K562 (cell line): ENCODE measurements at regions not wholly inside any gene's neighbourhood (a gene's known extent, or its start where the extent isn't known, plus 50 kb on each side); places are given as distances from the start of the nearest gene placed in this dataset.

Source experiments
- ATAC-seq: fragments of 200-7000 bp; cut with Tn5 transposase; 3 replicates; pipeline ENCODE4 v1.9.1; 2020; ENCODE audit warnings: moderate library complexity
- BruUV-seq: library from RNA; stranded (reverse); fragments of 400-500 nt; replicated peaks from 2 replicates; lab custom pipeline; 2021; lab: Mats Ljungman, UMichigan
- CTCF ChIA-PET: fragments of 300-600 bp; formaldehyde crosslinking; extraction: SDS; loops from one replicate; lab custom pipeline; 2021; ENCODE audit warnings: low intra/inter-chr PET ratio; lab: Yijun Ruan, JAX
- POLR2A ChIA-PET: fragments of 300-600, 350-650 bp; sonication (Branson Sonifier 250); formaldehyde crosslinking; extraction: SDS; loops from one replicate; lab custom pipeline; 2021; ENCODE audit warnings: antibody characterized with exemption, inconsistent platforms; lab: Yijun Ruan, JAX
- DNase-seq, 4 experiments: peaks; one replicate each; pipeline versions ENCODE4 v3.0.0 to v3.0.0-alpha.2; 2011 to 2018; ENCODE audit warnings: low spot score in 3 of 4, mixed read lengths in 3 of 4; ENCODE audit errors: extremely low read depth in 1 of 4
- FAIRE-seq: peaks from 2 replicates; lab custom pipeline; 2011; peaks lifted over from hg19 to GRCh38; lab: Jason Lieb, UNC
- H2AFZ ChIP-seq: 2 replicates; pipeline ENCODE4 v1.6.0; 2011; ENCODE audit warnings: low read depth, low read length, control low read depth, inconsistent platforms
- H3K27ac ChIP-seq: fragments of 200-600 bp; 3 replicates; pipeline ENCODE4 v1.8.0; 2011; ENCODE audit warnings: low read depth, mild to moderate bottlenecking, control low read depth, inconsistent platforms, low read length, moderate library complexity, mixed read lengths; ENCODE audit errors: extremely low read depth
- H3K27me3 ChIP-seq, 2 experiments: fragments of 300-600 bp in 1 of 2; 2 replicates in 1 of 2; 3 replicates in 1 of 2; pipeline versions ENCODE4 v1.6.0 to v1.8.0; 2011; ENCODE audit warnings: inconsistent platforms in 2 of 2, low read length in 2 of 2, mild to moderate bottlenecking in 1 of 2, mixed read lengths in 1 of 2, moderate library complexity in 1 of 2; ENCODE audit not compliant: control insufficient read depth in 2 of 2, insufficient read depth in 2 of 2
- H3K36me3 ChIP-seq: fragments of 300-600 bp; 3 replicates; pipeline ENCODE4 v1.8.0; 2011; ENCODE audit warnings: mild to moderate bottlenecking, low read length, inconsistent platforms; ENCODE audit not compliant: control insufficient read depth, insufficient read depth
- H3K4me1 ChIP-seq, 2 experiments: fragments of 200-600 bp in 1 of 2; replicated peaks in 1 of 2; 2 replicates in 1 of 2; 3 replicates in 1 of 2; pipeline versions ENCODE4 v1.5.1 to v1.8.0; 2011; ENCODE audit warnings: inconsistent platforms in 2 of 2, low read length in 2 of 2, mild to moderate bottlenecking in 1 of 2, mixed read lengths in 1 of 2, moderate library complexity in 1 of 2; ENCODE audit not compliant: control insufficient read depth in 2 of 2, insufficient read depth in 2 of 2
- H3K4me2 ChIP-seq: 2 replicates; pipeline ENCODE4 v1.6.1; 2011; ENCODE audit warnings: low read length, control low read depth, inconsistent platforms, mixed read lengths; ENCODE audit not compliant: insufficient read depth
- H3K4me3 ChIP-seq: fragments of 200-600 bp; sonication (generic), shearing (Covaris generic); 2 replicates; pipeline ENCODE4 v1.5.1; 2016; ENCODE audit warnings: control low read depth, inconsistent platforms
- H3K79me2 ChIP-seq: fragments of 200-600 bp; 3 replicates; pipeline ENCODE4 v1.8.0; 2011; ENCODE audit warnings: low read length, inconsistent platforms; ENCODE audit not compliant: control insufficient read depth, insufficient read depth
- H3K9ac ChIP-seq, 2 experiments: 2 replicates each; pipeline versions ENCODE4 v1.6.0 to v1.6.1; 2011; ENCODE audit warnings: low read depth in 2 of 2, low read length in 2 of 2, control low read depth in 1 of 2, inconsistent platforms in 1 of 2, mild to moderate bottlenecking in 1 of 2, mixed read lengths in 1 of 2; ENCODE audit not compliant: insufficient read depth in 1 of 2
- H3K9me1 ChIP-seq: one replicate; pipeline ENCODE4 v1.6.0; 2011; ENCODE audit warnings: inconsistent platforms, mild to moderate bottlenecking, low read length, moderate library complexity; ENCODE audit not compliant: control insufficient read depth, insufficient read depth
- H3K9me3 ChIP-seq: replicated peaks from 2 replicates; pipeline ENCODE4 v1.5.1; 2011; ENCODE audit warnings: low read depth, low read length, inconsistent platforms; ENCODE audit not compliant: control insufficient read depth, insufficient read depth
- H4K20me1 ChIP-seq: replicated peaks from 2 replicates; pipeline ENCODE4 v1.6.1; 2011; ENCODE audit warnings: low read length, inconsistent platforms, mixed read lengths; ENCODE audit not compliant: control insufficient read depth, insufficient read depth
- CXXC5 ChIP-seq: fragments of 250-450 bp; sonication (Bioruptor Pico); IDR thresholded peaks from 2 replicates; pipeline ENCODE4 v1.8.0; 2022; ENCODE audit warnings: inconsistent platforms, mild to moderate bottlenecking, moderate library complexity
- FOXK2 ChIP-seq, 2 experiments: fragments of 450-650 bp; IDR thresholded peaks in 1 of 2; conservative IDR thresholded peaks in 1 of 2; 2 replicates each; pipeline ENCODE4 v1.6.1; 2016; ENCODE audit warnings: low read depth in 2 of 2, mild to moderate bottlenecking in 1 of 2
- GABPB2 ChIP-seq: fragments of 250-450 bp; sonication (Bioruptor Pico); conservative IDR thresholded peaks from 2 replicates; pipeline ENCODE4 v1.5.1; 2021; ENCODE audit warnings: mild to moderate bottlenecking
- LCOR ChIP-seq: sonication (generic); formaldehyde crosslinking; IDR thresholded peaks from 2 replicates; pipeline ENCODE4 v1.8.0; 2022; ENCODE audit warnings: mild to moderate bottlenecking, missing genetic modification reagents
- NCOA2 ChIP-seq, 2 experiments: fragments of 450-650 bp; IDR thresholded peaks; 2 replicates each; pipeline ENCODE4 v1.6.1; 2018; ENCODE audit warnings: mild to moderate bottlenecking in 2 of 2, moderate library complexity in 1 of 2; ENCODE audit not compliant: partially characterized antibody in 2 of 2
- POLR2G ChIP-seq: fragments of 200-400 bp; formaldehyde crosslinking; IDR thresholded peaks from 2 replicates; pipeline ENCODE4 v1.6.1; 2017; ENCODE audit warnings: low read depth, mild to moderate bottlenecking, antibody characterized with exemption, low read length, moderate library complexity
- SLC30A9 ChIP-seq: fragments of 250-450 bp; sonication (Bioruptor Pico); IDR thresholded peaks from 2 replicates; pipeline ENCODE4 v1.8.0; 2022; ENCODE audit warnings: mild to moderate bottlenecking, moderate library complexity
- SMARCE1 ChIP-seq: fragments of 450-650 bp; IDR thresholded peaks from 2 replicates; pipeline ENCODE4 v1.7.1; 2016; ENCODE audit warnings: mild to moderate bottlenecking
- SREBF1 ChIP-seq: fragments of 150-350 bp; IDR thresholded peaks from 2 replicates; pipeline ENCODE4 v1.6.1; 2014; ENCODE audit warnings: antibody characterized with exemption, low read depth, low read length, borderline replicate concordance
- TRIM25 ChIP-seq: fragments of 450-650 bp; IDR thresholded peaks from 2 replicates; pipeline ENCODE4 v1.7.0; 2016; ENCODE audit warnings: borderline replicate concordance
- ZBTB5 ChIP-seq: fragments of 450-650 bp; IDR thresholded peaks from 2 replicates; pipeline ENCODE4 v1.6.1; 2017; ENCODE audit warnings: antibody characterized with exemption
- ZKSCAN8 ChIP-seq: fragments of 200-800 bp; sonication (Bioruptor generic); IDR thresholded peaks from 2 replicates; pipeline ENCODE4 v1.6.1; 2016; ENCODE audit warnings: missing genetic modification characterization, missing compliant biosample characterization
- ZNF445 ChIP-seq: fragments of 250-450 bp; sonication (Bioruptor Pico); IDR thresholded peaks from 2 replicates; pipeline ENCODE4 v1.4.0; 2020; ENCODE audit warnings: low read depth, mild to moderate bottlenecking, moderate library complexity
- ZNF551 ChIP-seq: fragments of 250-450 bp; sonication (Bioruptor Pico); IDR thresholded peaks from 2 replicates; pipeline ENCODE4 v1.5.0; 2021; ENCODE audit warnings: mild to moderate bottlenecking, moderate library complexity
- WGBS: fragments of 100-300 bp; shearing (Covaris generic); methylation state at CpG from one replicate; pipeline ENCODE4 v1.1.6; 2016; ENCODE audit warnings: low coverage, mixed read lengths; ENCODE audit not compliant: insufficient coverage; ENCODE audit errors: missing lambda C conversion rate; 5-methylcytosine and 5-hydroxymethylcytosine counted together
- in situ Hi-C: fragments of 300-500 bp; cut with MboI; formaldehyde crosslinking; loops from 4 replicates; pipeline ENCODE4 v1.15.0; 2018; ENCODE audit warnings: inconsistent platforms, mixed read lengths
- intact Hi-C: fragments of 100-400 bp; cut with micrococcal nuclease; formaldehyde crosslinking; loops from 2 replicates; pipeline ENCODE4 v1.14.2; 2022

GRCh38 chr14:98368221-98368620 lies 903.8 kb downstream of the BCL11B start:
- Histone ChIP-seq H2AFZ (no peak overlapping the region), H3K9me3 (no peaks in the 10 kb centered on the region), H3K79me2 (no peaks in the 10 kb centered on the region), H3K36me3 (no peaks in the 10 kb centered on the region), H3K9me1 (no peaks in the 10 kb centered on the region), H3K27ac (no peak overlapping the region), H3K9ac (no peak overlapping the region), H3K27me3 (no peaks in the 10 kb centered on the region), H3K4me3 (no peak overlapping the region), H3K4me2 (no peak overlapping the region), H4K20me1 (no peaks in the 10 kb centered on the region), H3K4me1 (no peaks in the 10 kb centered on the region)
- ATAC-seq: no peak
- POLR2A ChIA-PET: no interaction called here
- CTCF ChIA-PET: no interaction called here
- TF ChIP-seq ZNF551 (CRISPR knock-in tag) (no peak), SLC30A9 (CRISPR knock-in tag) (no peak), CXXC5 (CRISPR knock-in tag) (no peak), ZBTB5 (no peak)
- no peak for DNase-seq
- BruUV-seq: no TSS peak
- no peak for FAIRE-seq
- WGBS: no CpG with 5 or more reads among the region's 1 CpG
- intact Hi-C loops (no loop called here), in situ Hi-C loops (no loop called here)

GRCh38 chr14:98368916-98369315 lies 903.1 kb downstream of the BCL11B start:
- no peaks in the 10 kb centered on the region for H3K4me1 ChIP-seq
- H2AFZ ChIP-seq: no peak overlapping the region
- POLR2A ChIA-PET: no interaction called here
- in situ Hi-C loops: no loop called here
- CTCF ChIA-PET: no interaction called here
- H4K20me1 ChIP-seq: no peaks in the 10 kb centered on the region
- no peak overlapping the region for H3K27ac ChIP-seq
- H3K79me2 ChIP-seq: no peaks in the 10 kb centered on the region
- intact Hi-C loops: no loop called here
- H3K27me3 ChIP-seq: no peaks in the 10 kb centered on the region
- ATAC-seq (no peak), DNase-seq (no peak), FAIRE-seq (no peak)
- no peak overlapping the region for H3K4me3 ChIP-seq
- BruUV-seq: no TSS peak
- no peak overlapping the region for H3K9ac ChIP-seq
- H3K9me3 ChIP-seq: no peaks in the 10 kb centered on the region
- no peaks in the 10 kb centered on the region for H3K36me3 ChIP-seq
- H3K4me2 ChIP-seq: no peak overlapping the region
- WGBS: 0% methylated on average over 3 of the region's 3 CpGs
- H3K9me1 ChIP-seq: no peaks in the 10 kb centered on the region
- TF ChIP-seq ZNF445 (CRISPR knock-in tag) (no peak), GABPB2 (CRISPR knock-in tag) (no peak), SMARCE1 (no peak), TRIM25 (no peak), SREBF1 (no peak), FOXK2 (conservative IDR thresholded peaks at IDR 0.05 in 1 of 2, IDR thresholded peaks at IDR 0.05 in 1 of 2; ENCODE audit: low read depth in 2 of 2) (no peak), LCOR (CRISPR knock-in tag) (no peak), ZKSCAN8 (CRISPR knock-in tag) (no peak), NCOA2 (IDR thresholded peaks at IDR 0.05; ENCODE audit: partially characterized antibody in 2 of 2) (no peak), POLR2G (no peak)
